ENCODE measurements at regions not wholly inside any gene's neighbourhood (a gene's known extent, or its start where the extent isn't known, plus 50 kb on each side); places are given as distances from the start of the nearest gene placed in this dataset.

GRCh38 chr7:12759151-12759550 is 71.7 kb downstream of the ARL4A start:
- Histone ChIP-seq H2AFZ (ENCODE audit: low read length) (no peak overlapping the region), H3K27ac (ENCODE audit: low read depth, low read length, poor library complexity, severe bottlenecking) (no peak overlapping the region), H3K79me2 (ENCODE audit: insufficient read depth, low read depth, low read length) (no peaks in the 10 kb centered on the region), H3K9me2 (ENCODE audit: insufficient read depth, low read length) (no peaks in the 10 kb centered on the region), H3K4me2 (ENCODE audit: low read length) (no peak overlapping the region), H4K20me1 (ENCODE audit: insufficient read depth, low read length) (no peaks in the 10 kb centered on the region), H3K9me3 (ENCODE audit: low read length) (no peaks in the 10 kb centered on the region), H3K4me1 (ENCODE audit: insufficient read depth, low read length, poor library complexity, severe bottlenecking) (no peaks in the 10 kb centered on the region), H3K36me3 (ENCODE audit: insufficient read depth, low read length) (no peaks in the 10 kb centered on the region), H3K4me3 (ENCODE audit: low read depth, low read length, poor library complexity, severe bottlenecking) (no peak overlapping the region)
- no peak for TF ChIP-seq EZH2phosphoT487 (IDR thresholded peaks at IDR 0.05; ENCODE audit: borderline replicate concordance, low read depth, low read length)
- TF ChIP-seq, protein P1, sequence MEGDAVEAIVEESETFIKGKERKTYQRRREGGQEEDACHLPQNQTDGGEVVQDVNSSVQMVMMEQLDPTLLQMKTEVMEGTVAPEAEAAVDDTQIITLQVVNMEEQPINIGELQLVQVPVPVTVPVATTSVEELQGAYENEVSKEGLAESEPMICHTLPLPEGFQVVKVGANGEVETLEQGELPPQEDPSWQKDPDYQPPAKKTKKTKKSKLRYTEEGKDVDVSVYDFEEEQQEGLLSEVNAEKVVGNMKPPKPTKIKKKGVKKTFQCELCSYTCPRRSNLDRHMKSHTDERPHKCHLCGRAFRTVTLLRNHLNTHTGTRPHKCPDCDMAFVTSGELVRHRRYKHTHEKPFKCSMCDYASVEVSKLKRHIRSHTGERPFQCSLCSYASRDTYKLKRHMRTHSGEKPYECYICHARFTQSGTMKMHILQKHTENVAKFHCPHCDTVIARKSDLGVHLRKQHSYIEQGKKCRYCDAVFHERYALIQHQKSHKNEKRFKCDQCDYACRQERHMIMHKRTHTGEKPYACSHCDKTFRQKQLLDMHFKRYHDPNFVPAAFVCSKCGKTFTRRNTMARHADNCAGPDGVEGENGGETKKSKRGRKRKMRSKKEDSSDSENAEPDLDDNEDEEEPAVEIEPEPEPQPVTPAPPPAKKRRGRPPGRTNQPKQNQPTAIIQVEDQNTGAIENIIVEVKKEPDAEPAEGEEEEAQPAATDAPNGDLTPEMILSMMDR (conservative IDR thresholded peaks at IDR 0.05; ENCODE audit: low read length) = no peak
- intact Hi-C loops (cut with micrococcal nuclease; ENCODE audit: unreplicated experiment) = no loop called here
- ChIA-PET POLR2A (interaction anchor here (0.6 kb wide), 1 partner anchor 18 kb away, joined by 3 read pairs; no protein-coding TSS in a partner anchor), CTCF (ENCODE audit: unreplicated experiment) (no interaction called here)
- no peak for DNase-seq (ENCODE audit: low spot score)
- no TSS peak for BruUV-seq (replicated peaks)

DNA sequence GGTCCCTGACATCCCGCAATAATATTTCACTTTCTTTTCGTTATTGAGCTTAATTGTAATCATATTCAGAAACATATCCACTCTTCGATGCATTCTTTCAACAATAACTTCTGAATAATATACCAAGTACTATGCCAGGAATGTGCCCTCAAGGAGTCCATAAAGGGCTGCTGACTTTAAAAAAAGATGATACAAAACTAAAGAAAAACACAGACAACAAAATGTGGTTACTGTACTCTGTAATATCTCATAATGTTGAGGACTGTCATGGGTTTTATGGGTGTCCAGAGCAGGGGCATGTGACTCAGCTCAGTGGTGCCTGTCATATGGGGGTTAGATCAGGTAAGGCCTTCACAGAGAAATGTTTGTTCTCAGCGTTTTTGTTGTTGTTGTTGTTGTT is 73.7 kb downstream of the ARL4A start:
- H3K9me2 ChIP-seq (ENCODE audit: insufficient read depth, low read length) = no peaks in the 10 kb centered on the region
- DNase-seq (ENCODE audit: low spot score) = no peak
- H3K79me2 ChIP-seq (ENCODE audit: insufficient read depth, low read depth, low read length) = no peaks in the 10 kb centered on the region
- BruUV-seq (replicated peaks) = no TSS peak
- no peaks in the 10 kb centered on the region for H3K9me3 ChIP-seq (ENCODE audit: low read length)
- H3K36me3 ChIP-seq (ENCODE audit: insufficient read depth, low read length) = no peaks in the 10 kb centered on the region
- ChIA-PET POLR2A (no interaction called here), CTCF (ENCODE audit: unreplicated experiment) (no interaction called here)
- no peaks in the 10 kb centered on the region for H4K20me1 ChIP-seq (ENCODE audit: insufficient read depth, low read length)
- no peak overlapping the region for H3K4me3 ChIP-seq (ENCODE audit: low read depth, low read length, poor library complexity, severe bottlenecking)
- H2AFZ ChIP-seq (ENCODE audit: low read length) = no peak overlapping the region
- no peaks in the 10 kb centered on the region for H3K4me1 ChIP-seq (ENCODE audit: insufficient read depth, low read length, poor library complexity, severe bottlenecking)
- intact Hi-C loops (cut with micrococcal nuclease; ENCODE audit: unreplicated experiment) = no loop called here
- TF ChIP-seq, protein P1 (conservative IDR thresholded peaks at IDR 0.05; ENCODE audit: low read length) = no peak
- TF ChIP-seq EZH2phosphoT487 (IDR thresholded peaks at IDR 0.05; ENCODE audit: borderline replicate concordance, low read depth, low read length) = no peak
- no peak overlapping the region for H3K27ac ChIP-seq (ENCODE audit: low read depth, low read length, poor library complexity, severe bottlenecking)
- no peak overlapping the region for H3K4me2 ChIP-seq (ENCODE audit: low read length)

DNA sequence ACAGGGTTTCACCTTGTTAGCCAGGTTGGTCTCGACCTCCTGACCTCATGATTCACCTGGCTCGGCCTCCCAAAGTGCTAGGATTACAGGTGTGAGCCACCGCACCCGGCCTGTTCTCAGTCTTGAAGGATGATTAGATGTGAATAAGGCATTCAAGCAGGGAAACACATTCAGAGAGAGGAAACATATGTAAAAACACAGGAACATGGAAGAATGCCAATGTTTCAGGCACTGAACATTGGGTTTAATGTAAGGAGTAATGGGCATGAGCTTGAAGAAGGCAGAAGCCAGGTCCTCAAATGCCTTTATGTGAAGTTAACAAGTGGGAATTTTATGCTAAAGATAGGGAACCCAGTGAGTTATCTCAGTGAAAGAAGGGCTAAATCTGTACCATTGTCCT is 74.3 kb downstream of the ARL4A start:
- no peaks in the 10 kb centered on the region for H3K36me3 ChIP-seq (ENCODE audit: insufficient read depth, low read length)
- TF ChIP-seq EZH2phosphoT487 (IDR thresholded peaks at IDR 0.05; ENCODE audit: borderline replicate concordance, low read depth, low read length) = no peak
- TF ChIP-seq, protein P1 (conservative IDR thresholded peaks at IDR 0.05; ENCODE audit: low read length) = no peak
- H3K27ac ChIP-seq (ENCODE audit: low read depth, low read length, poor library complexity, severe bottlenecking) = no peak overlapping the region
- no peaks in the 10 kb centered on the region for H3K4me1 ChIP-seq (ENCODE audit: insufficient read depth, low read length, poor library complexity, severe bottlenecking)
- no peaks in the 10 kb centered on the region for H3K79me2 ChIP-seq (ENCODE audit: insufficient read depth, low read depth, low read length)
- DNase-seq (ENCODE audit: low spot score) = no peak
- BruUV-seq (replicated peaks) = no TSS peak
- H3K9me3 ChIP-seq (ENCODE audit: low read length) = no peaks in the 10 kb centered on the region
- no peak overlapping the region for H3K4me3 ChIP-seq (ENCODE audit: low read depth, low read length, poor library complexity, severe bottlenecking)
- no peaks in the 10 kb centered on the region for H3K9me2 ChIP-seq (ENCODE audit: insufficient read depth, low read length)
- H2AFZ ChIP-seq (ENCODE audit: low read length) = no peak overlapping the region
- no peaks in the 10 kb centered on the region for H4K20me1 ChIP-seq (ENCODE audit: insufficient read depth, low read length)
- CTCF ChIA-PET (ENCODE audit: unreplicated experiment) = no interaction called here
- intact Hi-C loops (cut with micrococcal nuclease; ENCODE audit: unreplicated experiment) = no loop called here
- H3K4me2 ChIP-seq (ENCODE audit: low read length) = no peak overlapping the region
- POLR2A ChIA-PET = no interaction called here

All from OCI-LY7 (cell line).